NCI-H2029 treated with DMSO at 0.1 percent for 48 hours (cell line): ENCODE measurements at regions not wholly inside any gene's neighbourhood (a gene's known extent, or its start where the extent isn't known, plus 50 kb on each side); places are given as distances from the start of the nearest gene placed in this dataset.
"Not testable (repeated sequence)": the region's sequence is repeated elsewhere in the genome, so short reads cannot be mapped to it uniquely, and the experiment has no call there.

Experiments
- DNase-seq: peaks from one replicate; lab custom pipeline; 2025; lab: John Stamatoyannopoulos, UW

DNA sequence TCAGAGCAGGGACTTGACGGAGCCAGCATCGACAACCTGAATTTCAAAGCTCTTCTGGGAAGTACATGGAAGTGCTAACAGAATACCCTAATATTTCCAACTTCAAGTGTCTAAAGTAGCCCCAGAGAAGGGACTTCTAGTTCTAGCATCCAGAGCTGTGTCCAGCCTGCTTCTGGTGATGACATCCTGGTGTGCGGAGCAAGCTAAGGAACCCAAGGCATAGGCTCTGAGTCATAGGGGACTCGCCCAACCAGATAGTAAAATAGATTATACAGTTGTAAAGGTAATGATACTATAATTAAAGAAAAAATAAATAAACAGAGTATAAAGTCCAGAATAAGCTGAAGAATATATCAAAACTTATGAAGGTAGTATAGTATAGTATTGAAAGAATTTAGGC lies 108.1 kb upstream of the SERPINE2 start:
- DNase-seq, result no peak

GRCh38 chr2:224146356-224147160 lies 107.5 kb upstream of the SERPINE2 start:
- no peak for DNase-seq

GRCh38 chr2:224145751-224146355 lies 106.8 kb upstream of the SERPINE2 start:
- DNase-seq, result no peak

DNA sequence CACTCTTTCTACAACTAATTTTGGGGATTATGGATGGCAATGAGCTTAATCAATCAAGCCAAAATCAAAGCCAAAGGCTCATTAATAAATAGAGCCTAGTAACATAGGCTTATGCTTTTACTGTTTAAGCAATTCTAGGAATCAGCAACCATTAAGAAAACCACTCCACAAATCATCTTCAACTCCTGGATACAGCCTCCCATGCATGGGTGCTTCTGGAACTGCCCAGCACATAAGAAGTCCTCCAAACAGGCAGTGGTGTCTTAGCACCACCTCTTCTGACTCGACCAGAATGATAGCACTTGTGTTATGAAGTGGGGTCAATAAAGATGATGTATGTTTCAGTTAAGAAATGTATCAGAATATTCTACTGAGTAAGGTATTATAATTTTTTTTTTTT lies 104.4 kb upstream of the SERPINE2 start:
- no peak for DNase-seq

DNA sequence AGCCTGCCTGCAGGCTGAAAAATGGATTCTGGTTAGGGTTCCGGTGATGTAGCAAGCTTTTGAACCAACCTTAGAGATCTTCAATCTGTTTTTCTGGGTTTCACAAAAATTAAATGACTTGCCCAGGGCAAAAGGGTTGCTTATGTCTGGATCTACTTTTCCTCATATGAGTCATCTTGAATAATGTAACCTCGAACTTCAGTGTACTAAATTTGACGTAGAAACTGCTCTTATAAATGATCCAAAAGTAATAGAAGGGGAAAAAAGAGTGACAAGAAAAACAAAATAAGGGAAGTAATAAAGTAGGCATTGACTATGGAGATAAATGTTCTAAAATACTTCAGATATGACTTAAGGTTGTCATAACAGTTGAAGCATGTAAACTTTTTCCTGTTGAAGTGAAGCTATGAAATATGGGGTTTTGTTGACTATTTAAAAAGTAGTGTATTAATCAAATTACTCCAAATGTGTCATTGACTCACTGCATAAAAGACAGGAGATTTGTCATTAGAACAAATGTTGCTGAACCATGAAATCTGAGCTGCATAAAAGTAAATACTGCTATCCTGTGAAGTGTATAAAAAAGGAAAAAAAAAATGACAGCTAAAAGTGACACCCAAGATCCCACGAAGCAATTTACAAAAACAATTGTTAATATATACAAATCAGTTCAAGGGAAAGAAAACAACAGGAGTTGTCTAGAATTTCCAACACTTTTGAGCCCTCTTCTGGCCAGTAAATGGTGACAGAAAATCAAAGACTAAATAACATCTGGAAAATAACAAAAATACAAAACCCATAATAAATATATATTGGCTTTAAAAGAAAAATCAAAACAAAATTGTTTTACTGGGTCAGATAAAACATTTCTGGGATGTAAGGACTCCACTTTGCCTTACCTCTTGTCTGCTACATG lies 103.6 kb upstream of the SERPINE2 start:
- DNase-seq, result no peak

DNA sequence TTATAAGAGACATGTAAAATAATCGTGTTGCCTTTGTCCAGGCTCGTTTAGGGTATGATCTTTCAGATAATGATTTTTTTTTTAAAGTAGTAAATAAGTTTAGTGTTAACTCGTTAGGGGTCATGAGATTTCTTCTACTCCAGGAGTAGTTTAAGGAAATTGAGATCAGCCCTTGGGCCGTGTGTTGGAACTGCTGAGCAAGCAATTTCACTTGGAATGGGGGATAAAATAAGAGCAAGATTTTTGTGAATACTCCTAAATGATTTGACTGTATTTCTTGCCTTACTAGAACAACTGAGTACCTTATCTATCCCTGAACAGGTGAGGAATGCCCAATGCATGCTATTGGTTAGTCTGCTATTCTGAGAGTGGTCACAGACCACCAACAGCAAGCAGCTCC lies 102.2 kb upstream of the SERPINE2 start:
- DNase-seq, result no peak

- DNase-seq, result no peak
Measured at GRCh38 chr2:224137208-224137607, 98.1 kb upstream of the SERPINE2 start.

DNA sequence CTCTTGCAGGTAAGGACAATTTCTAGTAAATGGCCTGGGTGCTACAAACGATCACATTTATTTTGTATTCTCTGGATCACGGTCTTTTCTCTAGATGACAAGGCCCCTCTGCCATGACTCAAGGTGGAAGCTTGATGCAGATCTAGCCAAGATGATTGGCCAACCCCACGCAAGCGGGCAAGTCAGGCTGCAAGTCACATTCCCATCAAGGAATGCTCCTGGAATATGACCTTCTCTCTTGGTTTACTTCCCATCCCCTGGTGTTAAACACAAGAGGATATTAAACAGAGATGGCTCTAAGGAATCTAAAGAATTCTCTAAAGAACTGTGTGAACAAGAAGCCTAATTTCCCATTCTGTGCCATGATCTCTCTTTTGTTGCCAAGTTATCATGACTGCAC lies 97.3 kb upstream of the SERPINE2 start:
- DNase-seq, result no peak

DNA sequence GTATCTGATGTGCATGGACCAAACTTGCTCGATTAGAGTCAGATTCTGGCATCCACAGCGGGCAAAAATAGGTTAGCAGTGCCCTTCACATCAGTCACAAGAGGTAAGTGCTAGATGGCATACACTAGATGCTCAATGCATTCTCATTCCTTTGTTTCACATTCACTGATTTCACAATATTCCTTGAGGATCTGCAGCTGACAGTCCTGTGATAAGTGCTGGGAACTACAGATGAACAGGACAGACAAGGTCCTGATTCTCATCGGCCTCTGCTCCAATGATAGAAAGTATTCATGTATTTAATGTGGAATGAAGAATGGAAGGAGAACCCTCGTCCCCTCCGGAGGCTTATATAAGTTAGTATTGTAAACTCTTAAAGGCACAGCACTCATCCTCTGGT lies 96.8 kb upstream of the SERPINE2 start:
- DNase-seq, result no peak

DNA sequence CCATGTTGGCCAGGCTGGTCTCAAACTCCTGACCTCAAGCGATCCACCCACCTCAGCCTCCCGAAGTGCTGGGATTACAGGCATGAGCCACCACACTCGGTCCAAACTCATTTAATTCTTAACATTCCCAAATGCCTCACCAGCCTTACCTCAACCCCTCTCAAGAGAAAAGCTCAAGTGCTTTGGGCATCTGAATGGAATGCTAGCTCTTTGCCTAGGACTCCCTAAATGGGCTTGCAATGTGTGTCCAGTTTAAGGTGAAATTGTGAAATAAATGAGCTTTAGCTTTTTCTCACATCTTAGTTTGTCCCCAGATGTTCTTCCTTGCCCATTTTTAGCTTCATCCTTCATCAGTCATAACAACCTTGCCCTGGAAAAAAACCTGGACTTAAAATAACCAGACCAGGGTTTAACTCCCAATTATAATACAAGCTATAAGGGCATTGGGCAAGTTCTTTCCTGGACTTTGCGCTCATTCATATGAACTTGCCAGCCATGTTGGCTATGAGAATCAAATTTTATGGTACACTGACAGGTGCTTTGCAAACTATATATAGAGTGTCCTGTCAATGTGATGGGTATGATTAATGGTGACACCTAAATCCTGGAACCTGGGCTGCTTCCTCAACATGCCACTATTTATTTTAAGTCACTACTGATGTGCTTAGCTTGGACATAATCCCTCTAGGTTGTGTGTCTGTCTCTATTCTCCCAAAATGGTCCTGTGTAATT lies 95.1 kb upstream of the SERPINE2 start:
- no peak for DNase-seq

DNA sequence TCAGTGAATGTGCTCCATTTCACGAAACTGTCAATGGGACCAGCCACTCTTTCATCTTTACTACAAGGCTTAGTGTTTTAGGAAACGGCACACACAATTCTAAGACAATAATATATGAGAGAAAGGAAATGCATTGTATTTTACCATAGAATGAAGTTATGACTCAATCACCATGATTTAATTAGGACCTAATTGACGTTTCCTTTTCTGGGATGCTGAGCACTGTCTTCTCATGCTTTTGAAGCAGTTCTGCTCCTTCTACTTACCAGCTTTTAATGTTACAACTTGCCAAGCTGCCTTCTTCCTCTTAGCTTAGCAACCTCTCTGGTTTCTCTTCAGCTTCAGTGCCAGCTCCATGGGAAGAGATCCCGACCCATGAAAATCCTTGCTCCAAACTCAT lies 94.3 kb upstream of the SERPINE2 start:
- DNase-seq, result no peak

- no peak for DNase-seq
Measured at GRCh38 chr2:224127871-224128501, 88.9 kb upstream of the SERPINE2 start.

DNA sequence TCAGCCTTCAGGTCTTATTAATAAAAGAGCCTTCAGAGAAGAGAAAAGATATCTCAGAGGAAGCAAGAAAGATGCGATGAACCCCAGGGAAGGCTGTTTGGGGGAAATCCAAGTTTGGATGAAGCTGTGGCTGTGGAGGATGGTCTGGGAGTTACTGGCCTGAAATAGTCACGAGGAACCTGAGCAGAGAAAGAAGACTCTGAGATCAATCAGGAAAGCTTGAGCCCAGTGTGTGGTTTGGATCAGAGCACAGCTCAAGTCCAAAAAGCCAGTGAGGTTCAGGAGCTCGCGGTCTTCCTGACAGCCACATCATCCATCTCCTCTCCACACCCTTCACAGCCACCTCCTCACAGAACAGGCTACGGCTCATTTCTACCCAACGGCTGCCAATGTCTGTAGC lies 87.4 kb upstream of the SERPINE2 start:
- DNase-seq, result no peak

- DNase-seq, result no peak
Measured at GRCh38 chr2:224126003-224126402, 86.9 kb upstream of the SERPINE2 start.

DNA sequence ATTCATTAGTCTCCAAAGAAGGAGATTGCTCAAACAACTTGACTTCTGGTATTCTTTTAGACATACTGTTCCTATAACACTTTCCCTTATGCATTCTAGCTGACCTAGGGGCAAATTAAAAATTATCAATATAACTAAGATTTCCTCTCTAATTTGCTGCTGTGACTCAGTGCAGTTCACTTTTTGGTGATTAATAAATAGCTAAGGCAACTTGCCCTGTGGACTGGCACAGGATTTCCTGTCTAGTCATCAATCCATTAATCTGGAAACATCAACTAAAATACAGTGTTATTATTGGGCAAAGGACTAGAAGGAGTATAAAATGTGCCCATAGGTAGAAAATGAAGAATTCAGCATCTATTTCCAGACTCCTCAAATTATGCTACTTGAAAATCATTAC lies 83.5 kb upstream of the SERPINE2 start:
- no peak for DNase-seq

GRCh38 chr2:224121406-224122067 lies 82.5 kb upstream of the SERPINE2 start:
- no peak for DNase-seq

DNA sequence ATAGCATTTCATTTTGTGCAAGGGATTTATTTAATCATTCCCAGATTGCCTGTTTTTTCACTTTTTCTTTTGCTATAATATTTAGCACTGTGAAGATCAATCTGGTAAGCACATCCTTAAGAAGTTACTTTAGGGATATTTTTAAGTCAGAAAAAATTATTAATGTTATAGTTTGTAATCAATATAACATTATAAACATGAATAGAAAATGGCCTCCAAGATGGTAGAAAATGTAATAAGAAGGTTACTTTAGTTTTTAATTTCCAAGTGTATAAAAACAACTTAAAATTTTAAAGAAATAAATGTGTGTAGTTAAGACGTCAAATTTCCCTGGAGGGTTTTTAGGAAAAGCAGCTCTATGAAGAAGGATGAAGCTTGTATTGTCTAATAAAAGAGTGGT lies 81.9 kb upstream of the SERPINE2 start:
- no peak for DNase-seq

- DNase-seq, result not testable (repeated sequence)
Measured at GRCh38 chr2:224119846-224120245, 80.8 kb upstream of the SERPINE2 start.

DNA sequence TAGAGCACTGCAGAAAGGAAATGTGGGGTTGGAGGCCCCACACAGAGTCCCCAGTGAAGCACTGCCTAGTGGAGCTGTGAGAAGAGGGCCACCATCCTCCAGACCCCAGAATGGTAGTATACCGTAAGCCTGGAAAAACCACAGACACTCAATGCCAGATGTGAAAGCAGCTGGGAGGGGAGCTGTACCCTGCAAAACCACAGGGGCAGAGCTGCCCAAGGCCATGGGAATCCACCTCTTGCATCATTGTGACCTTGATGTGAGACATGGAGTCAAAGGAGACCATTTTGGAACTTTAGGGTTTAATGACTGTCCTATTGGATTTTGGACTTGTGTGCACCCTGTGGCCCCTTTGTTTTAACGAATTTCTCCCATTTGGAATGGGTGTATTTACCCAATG lies 75.3 kb upstream of the SERPINE2 start:
- DNase-seq, result no peak

- not testable (repeated sequence) for DNase-seq
Measured at GRCh38 chr2:224113930-224114329, 74.8 kb upstream of the SERPINE2 start.

DNA sequence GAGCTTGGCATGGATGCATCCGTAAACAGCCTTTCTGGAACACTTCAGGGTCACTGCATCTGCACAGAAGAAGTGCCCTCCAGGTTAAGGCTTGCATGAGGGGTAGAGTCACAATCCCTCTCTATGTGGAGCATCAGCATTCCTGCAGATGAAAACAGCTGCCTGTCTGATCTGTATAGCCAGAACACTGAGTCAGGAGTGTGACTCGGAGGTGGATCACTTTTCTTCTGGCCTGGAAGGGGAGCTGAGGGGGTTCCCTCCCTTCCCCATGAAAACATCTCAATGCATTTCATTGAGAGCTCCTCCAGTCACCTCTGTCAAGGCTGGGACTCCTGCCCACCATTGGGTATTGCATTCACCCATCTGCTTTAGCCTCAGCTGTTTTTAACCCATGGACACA lies 72.5 kb upstream of the SERPINE2 start:
- DNase-seq, result no peak
